C4-2B (cell line): ENCODE measurements at regions not wholly inside any gene's neighbourhood (a gene's known extent, or its start where the extent isn't known, plus 50 kb on each side); places are given as distances from the start of the nearest gene placed in this dataset.

Experiments used
- H3K27ac ChIP-seq: fragments of 450-650 bp; 2 replicates; pipeline ENCODE4 v1.5.1; 2017
- ZFX ChIP-seq: fragments of 450-650 bp; IDR thresholded peaks from 2 replicates; pipeline ENCODE4 v1.6.1; 2017
- TF ChIP-seq, protein P1 (sequence below): fragments of 450-650 bp; conservative IDR thresholded peaks from 2 replicates; pipeline ENCODE4 v1.5.1; 2017; ENCODE audit warnings: mild to moderate bottlenecking

GRCh38 chr1:195794225-195794624, 814.0 kb downstream of the KCNT2 start:
- TF ChIP-seq, protein P1, sequence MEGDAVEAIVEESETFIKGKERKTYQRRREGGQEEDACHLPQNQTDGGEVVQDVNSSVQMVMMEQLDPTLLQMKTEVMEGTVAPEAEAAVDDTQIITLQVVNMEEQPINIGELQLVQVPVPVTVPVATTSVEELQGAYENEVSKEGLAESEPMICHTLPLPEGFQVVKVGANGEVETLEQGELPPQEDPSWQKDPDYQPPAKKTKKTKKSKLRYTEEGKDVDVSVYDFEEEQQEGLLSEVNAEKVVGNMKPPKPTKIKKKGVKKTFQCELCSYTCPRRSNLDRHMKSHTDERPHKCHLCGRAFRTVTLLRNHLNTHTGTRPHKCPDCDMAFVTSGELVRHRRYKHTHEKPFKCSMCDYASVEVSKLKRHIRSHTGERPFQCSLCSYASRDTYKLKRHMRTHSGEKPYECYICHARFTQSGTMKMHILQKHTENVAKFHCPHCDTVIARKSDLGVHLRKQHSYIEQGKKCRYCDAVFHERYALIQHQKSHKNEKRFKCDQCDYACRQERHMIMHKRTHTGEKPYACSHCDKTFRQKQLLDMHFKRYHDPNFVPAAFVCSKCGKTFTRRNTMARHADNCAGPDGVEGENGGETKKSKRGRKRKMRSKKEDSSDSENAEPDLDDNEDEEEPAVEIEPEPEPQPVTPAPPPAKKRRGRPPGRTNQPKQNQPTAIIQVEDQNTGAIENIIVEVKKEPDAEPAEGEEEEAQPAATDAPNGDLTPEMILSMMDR: no peak
- TF ChIP-seq ZFX: no peak
- H3K27ac ChIP-seq: no peak overlapping the region

- H3K27ac ChIP-seq: no peak overlapping the region
- TF ChIP-seq ZFX: no peak
- TF ChIP-seq, protein P1: no peak
These were observed 816.4 kb downstream of the KCNT2 start for GRCh38 chr1:195791796-195792195.

DNA sequence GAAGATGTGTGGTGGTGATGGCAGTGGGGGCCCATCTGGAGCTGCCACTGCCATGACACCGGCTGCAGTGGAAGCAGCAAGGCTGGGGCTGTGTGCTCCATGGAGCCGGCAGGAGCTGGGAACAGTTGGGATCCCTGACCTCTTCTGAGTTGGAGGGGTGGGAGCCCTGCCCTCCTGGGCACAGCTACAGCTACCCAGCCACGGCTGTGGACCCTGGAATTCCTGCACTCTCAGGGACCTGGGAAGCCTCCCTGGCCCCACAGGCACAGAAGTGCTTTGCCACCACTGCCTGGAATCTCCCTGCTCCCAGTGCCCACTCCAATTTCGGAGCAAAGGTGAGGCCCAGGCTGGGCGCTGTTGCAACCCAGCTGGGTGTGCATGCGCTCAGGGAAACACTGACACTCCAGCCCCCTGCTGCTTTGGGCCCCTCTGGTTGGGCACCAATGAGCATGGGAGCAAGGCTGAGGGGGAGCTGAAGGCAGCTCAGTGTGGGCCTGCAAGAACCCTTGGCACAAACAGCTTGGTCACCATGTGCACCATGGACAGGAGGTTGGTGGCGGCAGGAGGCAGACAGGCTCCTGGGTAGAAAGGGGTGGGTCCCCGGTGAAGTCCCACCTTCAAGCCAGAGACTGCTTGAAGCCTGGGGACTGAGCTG, 817.6 kb downstream of the KCNT2 start:
- H3K27ac ChIP-seq: no peak overlapping the region
- TF ChIP-seq ZFX: no peak
- TF ChIP-seq, protein P1: no peak

DNA sequence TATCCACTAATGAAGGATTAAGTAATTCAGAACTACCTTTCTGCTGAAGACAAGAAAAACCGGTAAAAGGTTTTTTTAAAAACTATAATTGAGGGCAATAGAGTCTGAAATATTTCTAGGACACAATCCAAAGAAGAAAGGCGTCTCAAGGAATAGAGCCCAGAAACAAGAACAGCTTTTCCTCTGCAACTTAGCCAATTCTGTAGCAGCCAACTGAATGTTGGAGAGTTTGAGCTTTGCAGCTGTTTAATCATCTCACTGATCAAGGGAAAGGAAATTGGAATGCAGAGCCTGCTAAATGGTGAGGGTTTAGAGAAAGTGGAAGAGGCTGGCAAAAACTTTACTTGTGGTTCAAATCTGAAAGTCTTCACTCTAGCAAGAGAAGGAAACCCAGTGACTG, 818.9 kb downstream of the KCNT2 start:
- no peak overlapping the region for H3K27ac ChIP-seq
- TF ChIP-seq, protein P1: no peak
- no peak for TF ChIP-seq ZFX

- H3K27ac ChIP-seq: no peak overlapping the region
- TF ChIP-seq, protein P1: no peak
These were observed 819.5 kb downstream of the KCNT2 start for GRCh38 chr1:195788721-195789120.

GRCh38 chr1:195785830-195786229, 822.4 kb downstream of the KCNT2 start:
- TF ChIP-seq ZFX: no peak
- TF ChIP-seq, protein P1: no peak
- no peak overlapping the region for H3K27ac ChIP-seq

- TF ChIP-seq ZFX: no peak
- TF ChIP-seq, protein P1: no peak
- no peak overlapping the region for H3K27ac ChIP-seq
These were observed 834.3 kb downstream of the KCNT2 start for GRCh38 chr1:195773931-195774330.
